GM23338 (cell line): ENCODE measurements at regions not wholly inside any gene's neighbourhood (a gene's known extent, or its start where the extent isn't known, plus 50 kb on each side); places are given as distances from the start of the nearest gene placed in this dataset.

Experiments
- ATAC-seq: fragments of 200-7000 bp; cut with Tn5 transposase; 3 replicates; pipeline ENCODE4 v1.9.1; 2020
- DNase-seq: peaks from one replicate; pipeline ENCODE4 v3.0.0-alpha.2; 2015; ENCODE audit warnings: low spot score
- H2AFZ ChIP-seq: fragments of 200-600 bp; sonication (generic); 2 replicates; pipeline ENCODE4 v1.8.0; 2016; ENCODE audit warnings: antibody characterized with exemption, mild to moderate bottlenecking, moderate library complexity
- H3F3A ChIP-seq: fragments of 200-600 bp; sonication (generic); replicated peaks from 2 replicates; pipeline ENCODE4 v1.8.0; 2017; ENCODE audit warnings: antibody characterized with exemption, mixed run types, low read depth
- H3K27ac ChIP-seq: fragments of 200-600 bp; sonication (generic); 2 replicates; pipeline ENCODE4 v1.6.1; 2016; ENCODE audit warnings: low read depth
- H3K27me3 ChIP-seq: fragments of 200-600 bp; sonication (generic); 2 replicates; pipeline ENCODE4 v1.8.0; 2016; ENCODE audit warnings: mild to moderate bottlenecking, mixed run types, moderate library complexity; ENCODE audit not compliant: insufficient read depth
- H3K36me3 ChIP-seq: fragments of 200-600 bp; sonication (generic); 2 replicates; pipeline ENCODE4 v1.8.0; 2016; ENCODE audit warnings: mild to moderate bottlenecking; ENCODE audit not compliant: insufficient read depth
- H3K4me1 ChIP-seq: fragments of 200-600 bp; sonication (generic); 2 replicates; pipeline ENCODE4 v1.8.0; 2016; ENCODE audit warnings: mild to moderate bottlenecking, moderate library complexity; ENCODE audit not compliant: insufficient read depth
- H3K4me2 ChIP-seq: fragments of 200-600 bp; sonication (generic); 2 replicates; pipeline ENCODE4 v1.7.1; 2017; ENCODE audit warnings: mixed run types
- H3K4me3 ChIP-seq: fragments of 200-600 bp; sonication (generic); 2 replicates; pipeline ENCODE4 v1.6.1; 2016; ENCODE audit warnings: mixed run types
- H3K79me2 ChIP-seq: fragments of 200-600 bp; sonication (generic); replicated peaks from 2 replicates; pipeline ENCODE4 v1.8.0; 2017; ENCODE audit warnings: mild to moderate bottlenecking; ENCODE audit not compliant: insufficient read depth
- H3K9me2 ChIP-seq: fragments of 200-600 bp; sonication (generic); 2 replicates; pipeline ENCODE4 v1.8.0; 2017; ENCODE audit not compliant: insufficient read depth
- H4K20me1 ChIP-seq: fragments of 200-600 bp; sonication (generic); replicated peaks from 2 replicates; pipeline ENCODE4 v1.8.0; 2017; ENCODE audit warnings: mild to moderate bottlenecking; ENCODE audit not compliant: insufficient read depth
- H3K27ac Mint-ChIP-seq: 2 replicates; pipeline ENCODE4 v1.8.0; 2020; ENCODE audit warnings: inconsistent platforms, mild to moderate bottlenecking, moderate library complexity, mixed read lengths
- H3K27me3 Mint-ChIP-seq: 3 replicates; pipeline ENCODE4 v1.8.0; 2022; ENCODE audit warnings: low read depth, mild to moderate bottlenecking, moderate library complexity, mixed read lengths, inconsistent platforms; ENCODE audit not compliant: insufficient read depth, poor library complexity
- H3K36me3 Mint-ChIP-seq: 3 replicates; pipeline ENCODE4 v1.8.0; 2021; ENCODE audit warnings: low read depth, mild to moderate bottlenecking, inconsistent platforms, moderate library complexity, mixed read lengths
- H3K4me1 Mint-ChIP-seq: 3 replicates; pipeline ENCODE4 v1.8.0; 2020; ENCODE audit warnings: mild to moderate bottlenecking, inconsistent platforms, mixed read lengths
- H3K4me3 Mint-ChIP-seq: 3 replicates; pipeline ENCODE4 v1.8.0; 2021; ENCODE audit warnings: moderate library complexity, mild to moderate bottlenecking, inconsistent platforms, mixed read lengths
- H3K9me3 Mint-ChIP-seq: 3 replicates; pipeline ENCODE4 v1.8.0; 2020; ENCODE audit warnings: moderate library complexity, mild to moderate bottlenecking, inconsistent platforms, mixed read lengths
- CREB1 ChIP-seq: fragments of 250-450 bp; sonication (Bioruptor Pico); IDR thresholded peaks from 2 replicates; pipeline ENCODE4 v1.5.0; 2020; ENCODE audit warnings: low read depth, mild to moderate bottlenecking, moderate library complexity
- EZH2 ChIP-seq: fragments of 200-600 bp; sonication (generic); IDR thresholded peaks from one replicate; pipeline ENCODE4 v1.8.0; 2017; ENCODE audit warnings: antibody characterized with exemption, mild to moderate bottlenecking, low read depth; ENCODE audit not compliant: unreplicated experiment
- EZH2phosphoT487 ChIP-seq: fragments of 200-600 bp; sonication (generic); IDR thresholded peaks from one replicate; pipeline ENCODE4 v1.8.1; 2018; ENCODE audit warnings: antibody characterized with exemption; ENCODE audit not compliant: unreplicated experiment
- JUNB ChIP-seq: IDR thresholded peaks from one replicate; pipeline ENCODE4 v1.6.1; 2016; ENCODE audit warnings: antibody characterized with exemption; ENCODE audit not compliant: unreplicated experiment
- NANOG ChIP-seq: IDR thresholded peaks from 2 replicates; pipeline ENCODE4 v1.6.1; 2016; ENCODE audit warnings: antibody characterized with exemption, borderline replicate concordance
- POLR2AphosphoS5 ChIP-seq: IDR thresholded peaks from 2 replicates; pipeline ENCODE4 v1.6.1; 2016; ENCODE audit warnings: antibody characterized with exemption, low read depth
- STAT1 ChIP-seq: IDR thresholded peaks from one replicate; pipeline ENCODE4 v1.6.1; 2016; ENCODE audit warnings: antibody characterized with exemption; ENCODE audit not compliant: unreplicated experiment
- ZNF331 ChIP-seq: fragments of 250-450 bp; sonication (Bioruptor Pico); IDR thresholded peaks from 2 replicates; pipeline ENCODE4 v1.5.0; 2020; ENCODE audit warnings: low read depth, mild to moderate bottlenecking, moderate library complexity
- TF ChIP-seq, protein P1 (sequence below): fragments of 250-450 bp; sonication (Bioruptor Pico); IDR thresholded peaks from 2 replicates; pipeline ENCODE4 v1.5.0; 2020; ENCODE audit warnings: mild to moderate bottlenecking, moderate library complexity
- TF ChIP-seq, protein P2 (sequence below): IDR thresholded peaks from 2 replicates; pipeline ENCODE4 v1.6.1; 2016; ENCODE audit warnings: antibody characterized with exemption

GRCh38 chr4:20037745-20038144 is 214.0 kb upstream of the SLIT2 start (continued):
- TF ChIP-seq, protein P1, sequence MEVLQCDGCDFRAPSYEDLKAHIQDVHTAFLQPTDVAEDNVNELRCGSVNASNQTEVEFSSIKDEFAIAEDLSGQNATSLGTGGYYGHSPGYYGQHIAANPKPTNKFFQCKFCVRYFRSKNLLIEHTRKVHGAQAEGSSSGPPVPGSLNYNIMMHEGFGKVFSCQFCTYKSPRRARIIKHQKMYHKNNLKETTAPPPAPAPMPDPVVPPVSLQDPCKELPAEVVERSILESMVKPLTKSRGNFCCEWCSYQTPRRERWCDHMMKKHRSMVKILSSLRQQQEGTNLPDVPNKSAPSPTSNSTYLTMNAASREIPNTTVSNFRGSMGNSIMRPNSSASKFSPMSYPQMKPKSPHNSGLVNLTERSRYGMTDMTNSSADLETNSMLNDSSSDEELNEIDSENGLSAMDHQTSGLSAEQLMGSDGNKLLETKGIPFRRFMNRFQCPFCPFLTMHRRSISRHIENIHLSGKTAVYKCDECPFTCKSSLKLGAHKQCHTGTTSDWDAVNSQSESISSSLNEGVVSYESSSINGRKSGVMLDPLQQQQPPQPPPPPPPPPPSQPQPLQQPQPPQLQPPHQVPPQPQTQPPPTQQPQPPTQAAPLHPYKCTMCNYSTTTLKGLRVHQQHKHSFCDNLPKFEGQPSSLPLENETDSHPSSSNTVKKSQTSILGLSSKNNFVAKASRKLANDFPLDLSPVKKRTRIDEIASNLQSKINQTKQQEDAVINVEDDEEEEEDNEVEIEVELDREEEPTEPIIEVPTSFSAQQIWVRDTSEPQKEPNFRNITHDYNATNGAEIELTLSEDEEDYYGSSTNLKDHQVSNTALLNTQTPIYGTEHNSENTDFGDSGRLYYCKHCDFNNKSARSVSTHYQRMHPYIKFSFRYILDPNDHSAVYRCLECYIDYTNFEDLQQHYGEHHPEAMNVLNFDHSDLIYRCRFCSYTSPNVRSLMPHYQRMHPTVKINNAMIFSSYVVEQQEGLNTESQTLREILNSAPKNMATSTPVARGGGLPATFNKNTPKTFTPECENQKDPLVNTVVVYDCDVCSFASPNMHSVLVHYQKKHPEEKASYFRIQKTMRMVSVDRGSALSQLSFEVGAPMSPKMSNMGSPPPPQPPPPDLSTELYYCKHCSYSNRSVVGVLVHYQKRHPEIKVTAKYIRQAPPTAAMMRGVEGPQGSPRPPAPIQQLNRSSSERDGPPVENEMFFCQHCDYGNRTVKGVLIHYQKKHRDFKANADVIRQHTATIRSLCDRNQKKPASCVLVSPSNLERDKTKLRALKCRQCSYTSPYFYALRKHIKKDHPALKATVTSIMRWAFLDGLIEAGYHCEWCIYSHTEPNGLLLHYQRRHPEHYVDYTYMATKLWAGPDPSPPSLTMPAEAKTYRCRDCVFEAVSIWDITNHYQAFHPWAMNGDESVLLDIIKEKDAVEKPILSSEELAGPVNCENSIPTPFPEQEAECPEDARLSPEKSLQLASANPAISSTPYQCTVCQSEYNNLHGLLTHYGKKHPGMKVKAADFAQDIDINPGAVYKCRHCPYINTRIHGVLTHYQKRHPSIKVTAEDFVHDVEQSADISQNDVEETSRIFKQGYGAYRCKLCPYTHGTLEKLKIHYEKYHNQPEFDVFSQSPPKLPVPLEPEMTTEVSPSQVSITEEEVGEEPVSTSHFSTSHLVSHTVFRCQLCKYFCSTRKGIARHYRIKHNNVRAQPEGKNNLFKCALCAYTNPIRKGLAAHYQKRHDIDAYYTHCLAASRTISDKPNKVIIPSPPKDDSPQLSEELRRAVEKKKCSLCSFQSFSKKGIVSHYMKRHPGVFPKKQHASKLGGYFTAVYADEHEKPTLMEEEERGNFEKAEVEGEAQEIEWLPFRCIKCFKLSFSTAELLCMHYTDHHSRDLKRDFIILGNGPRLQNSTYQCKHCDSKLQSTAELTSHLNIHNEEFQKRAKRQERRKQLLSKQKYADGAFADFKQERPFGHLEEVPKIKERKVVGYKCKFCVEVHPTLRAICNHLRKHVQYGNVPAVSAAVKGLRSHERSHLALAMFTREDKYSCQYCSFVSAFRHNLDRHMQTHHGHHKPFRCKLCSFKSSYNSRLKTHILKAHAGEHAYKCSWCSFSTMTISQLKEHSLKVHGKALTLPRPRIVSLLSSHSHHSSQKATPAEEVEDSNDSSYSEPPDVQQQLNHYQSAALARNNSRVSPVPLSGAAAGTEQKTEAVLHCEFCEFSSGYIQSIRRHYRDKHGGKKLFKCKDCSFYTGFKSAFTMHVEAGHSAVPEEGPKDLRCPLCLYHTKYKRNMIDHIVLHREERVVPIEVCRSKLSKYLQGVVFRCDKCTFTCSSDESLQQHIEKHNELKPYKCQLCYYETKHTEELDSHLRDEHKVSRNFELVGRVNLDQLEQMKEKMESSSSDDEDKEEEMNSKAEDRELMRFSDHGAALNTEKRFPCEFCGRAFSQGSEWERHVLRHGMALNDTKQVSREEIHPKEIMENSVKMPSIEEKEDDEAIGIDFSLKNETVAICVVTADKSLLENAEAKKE: no peak
- TF ChIP-seq ZNF331 (CRISPR knock-in tag) (no peak), STAT1 (no peak), EZH2 (no peak), JUNB (no peak), EZH2phosphoT487 (no peak)
- TF ChIP-seq, protein P2, sequence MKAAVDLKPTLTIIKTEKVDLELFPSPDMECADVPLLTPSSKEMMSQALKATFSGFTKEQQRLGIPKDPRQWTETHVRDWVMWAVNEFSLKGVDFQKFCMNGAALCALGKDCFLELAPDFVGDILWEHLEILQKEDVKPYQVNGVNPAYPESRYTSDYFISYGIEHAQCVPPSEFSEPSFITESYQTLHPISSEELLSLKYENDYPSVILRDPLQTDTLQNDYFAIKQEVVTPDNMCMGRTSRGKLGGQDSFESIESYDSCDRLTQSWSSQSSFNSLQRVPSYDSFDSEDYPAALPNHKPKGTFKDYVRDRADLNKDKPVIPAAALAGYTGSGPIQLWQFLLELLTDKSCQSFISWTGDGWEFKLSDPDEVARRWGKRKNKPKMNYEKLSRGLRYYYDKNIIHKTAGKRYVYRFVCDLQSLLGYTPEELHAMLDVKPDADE: no peak

DNA sequence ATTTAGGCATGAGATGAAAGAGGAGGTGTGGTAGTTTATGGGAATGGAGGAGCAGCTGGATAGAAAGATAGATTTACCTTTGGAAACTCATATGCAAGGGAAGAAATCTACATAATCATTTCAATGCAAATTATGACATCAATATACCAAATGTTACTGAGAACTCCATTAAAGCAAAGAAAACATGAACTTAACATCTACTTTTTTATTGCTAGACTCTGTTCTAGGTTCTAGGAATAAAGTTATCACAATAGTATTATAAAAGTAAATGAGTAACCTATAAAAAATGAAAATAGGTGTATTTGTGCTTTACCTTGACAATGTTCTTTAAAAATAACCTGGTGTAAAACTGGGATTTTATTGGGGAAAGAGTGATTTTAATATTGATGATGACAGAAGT is 221.6 kb upstream of the SLIT2 start:
- H2AFZ ChIP-seq: no peak overlapping the region
- TF ChIP-seq, protein P1: no peak
- TF ChIP-seq EZH2phosphoT487 (no peak), NANOG (no peak), STAT1 (no peak), POLR2AphosphoS5 (no peak), CREB1 (CRISPR knock-in tag) (no peak)
- H3K4me1 Mint-ChIP-seq: peaks cover 3% of the 10 kb centered on the region
- no peaks in the 10 kb centered on the region for H4K20me1 ChIP-seq
- H3K4me2 ChIP-seq: no peak overlapping the region
- no peaks in the 10 kb centered on the region for H3K27me3 Mint-ChIP-seq
- no peaks in the 10 kb centered on the region for H3K36me3 ChIP-seq
- H3F3A ChIP-seq: no peaks in the 10 kb centered on the region
- no peak for DNase-seq
- H3K36me3 Mint-ChIP-seq: no peaks in the 10 kb centered on the region
- H3K27me3 ChIP-seq: no peaks in the 10 kb centered on the region
- H3K9me3 Mint-ChIP-seq: peaks cover 9% of the 10 kb centered on the region; the same call in 1 of the 3 replicates
- no peak overlapping the region for H3K27ac ChIP-seq
- no peaks in the 10 kb centered on the region for H3K79me2 ChIP-seq
- peaks cover 5% of the 10 kb centered on the region; the same call in 1 of the 2 replicates for H3K4me1 ChIP-seq
- H3K4me3 ChIP-seq: no peak overlapping the region
- no peak for ATAC-seq
- H3K9me2 ChIP-seq: no peaks in the 10 kb centered on the region
- no peak overlapping the region for H3K27ac Mint-ChIP-seq
- H3K4me3 Mint-ChIP-seq: no peak overlapping the region
